ENCODE measurements at regions not wholly inside any gene's neighbourhood (a gene's known extent, or its start where the extent isn't known, plus 50 kb on each side); places are given as distances from the start of the nearest gene placed in this dataset.

GRCh38 chr3:102979682-102980354 is 545.0 kb downstream of the ZPLD1 start:
- ATAC-seq (ENCODE audit: low FRiP score) (peak; percentile 99), DNase-seq (ENCODE audit: low spot score) (peak; percentile 43)
- no peak for TF ChIP-seq CTCF (IDR thresholded peaks at IDR 0.05)

DNA sequence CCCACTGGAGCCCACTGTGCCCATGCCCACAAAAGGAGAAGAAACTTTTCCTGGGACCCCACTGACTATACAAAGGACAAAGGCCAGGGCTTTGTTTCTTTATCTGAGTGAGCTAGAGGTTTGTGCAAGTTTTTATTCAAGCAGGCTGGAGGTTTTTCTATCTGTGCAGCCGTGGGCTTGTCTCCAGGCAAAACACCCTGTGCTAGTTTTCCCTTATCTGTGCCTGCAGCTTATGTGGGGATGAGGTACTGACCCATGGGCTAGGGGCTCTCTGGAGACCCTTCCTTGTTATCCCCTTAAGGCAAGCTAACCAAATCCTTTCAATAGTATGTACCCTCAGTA is 545.5 kb downstream of the ZPLD1 start:
- DNase-seq (ENCODE audit: low spot score), result no peak
- ATAC-seq (ENCODE audit: low FRiP score), result peak; percentile 46
- no peak for TF ChIP-seq CTCF (IDR thresholded peaks at IDR 0.05)

- TF ChIP-seq CTCF (IDR thresholded peaks at IDR 0.05), result no peak
- DNase-seq (ENCODE audit: low spot score) (no peak), ATAC-seq (ENCODE audit: low FRiP score) (no peak)
Observed at GRCh38 chr3:103002425-103003176, 567.8 kb downstream of the ZPLD1 start.

DNA sequence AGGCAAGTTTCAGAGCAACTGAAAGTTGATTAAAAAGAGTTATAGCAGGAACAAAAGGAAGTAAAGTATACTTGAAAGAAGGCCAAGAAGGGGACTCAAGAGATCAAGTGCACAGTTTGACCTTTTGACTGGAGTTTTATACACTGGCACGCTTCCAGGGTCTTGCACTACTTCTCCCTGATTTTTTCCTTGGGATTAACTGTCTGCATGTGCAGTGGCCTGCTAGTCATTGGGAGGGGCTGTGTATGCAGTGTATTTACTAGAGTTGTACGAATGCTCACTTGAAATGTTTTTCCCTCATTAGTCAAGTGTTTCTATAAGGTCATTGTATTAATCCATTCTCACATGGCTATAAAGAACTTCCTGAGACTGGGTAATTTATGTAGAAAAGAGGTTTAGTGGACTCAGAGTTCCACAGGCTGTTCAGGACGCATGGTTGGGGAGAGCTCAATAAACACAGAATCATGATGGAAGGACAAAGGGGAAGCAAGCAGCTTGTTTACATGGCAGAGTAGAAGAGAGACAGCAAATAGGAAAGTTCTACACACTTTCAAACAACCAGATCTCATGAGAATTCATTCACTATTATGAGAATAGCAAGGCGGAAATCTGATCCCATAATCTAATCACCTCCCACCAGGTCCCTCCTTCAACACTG is 571.8 kb downstream of the ZPLD1 start:
- no peak for ATAC-seq (ENCODE audit: low FRiP score)
- DNase-seq (ENCODE audit: low spot score), result no peak
- no peak for TF ChIP-seq CTCF (IDR thresholded peaks at IDR 0.05)

DNA sequence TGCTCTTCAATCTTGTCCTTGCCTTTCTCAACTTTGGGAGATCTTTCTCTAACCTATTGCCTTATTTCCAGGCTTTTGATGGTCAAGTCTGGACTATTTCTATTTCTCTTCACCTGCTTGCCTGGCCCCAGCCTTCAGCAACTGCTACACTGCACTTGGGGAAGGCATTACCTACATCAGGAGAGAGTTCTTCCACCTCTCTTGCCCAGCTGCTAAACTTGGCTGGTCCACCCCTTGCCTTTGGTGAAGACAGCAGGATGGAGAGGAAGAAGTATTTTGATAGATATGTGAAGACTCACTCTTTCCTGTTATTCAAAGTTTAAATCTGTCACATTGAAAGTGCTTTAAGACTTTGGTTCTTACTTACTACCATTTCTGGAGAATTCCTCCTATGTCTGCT is 574.8 kb downstream of the ZPLD1 start:
- TF ChIP-seq CTCF (IDR thresholded peaks at IDR 0.05), result no peak
- DNase-seq (ENCODE audit: low spot score) (no peak), ATAC-seq (ENCODE audit: low FRiP score) (no peak)

DNA sequence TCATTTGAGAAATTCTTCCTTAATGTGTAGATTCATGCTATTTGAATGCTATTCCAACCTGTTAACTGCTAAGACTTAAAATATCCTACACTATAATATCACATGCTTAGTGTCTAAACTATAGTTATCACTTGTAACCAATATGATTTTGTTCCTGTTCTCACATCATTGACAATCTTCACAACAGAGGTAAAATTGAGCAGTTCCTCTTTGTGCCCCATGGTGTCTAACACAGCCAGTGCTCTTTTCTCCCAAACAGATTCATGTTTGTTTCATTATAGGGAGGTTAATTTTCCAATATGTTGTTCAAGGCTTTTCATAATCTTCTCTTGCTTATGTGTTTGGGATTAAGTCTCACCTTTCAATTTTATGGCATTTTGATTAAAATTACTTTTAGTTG is 591.1 kb downstream of the ZPLD1 start:
- ATAC-seq (ENCODE audit: low FRiP score) (no peak), DNase-seq (ENCODE audit: low spot score) (no peak)
- no peak for TF ChIP-seq CTCF (IDR thresholded peaks at IDR 0.05)
